AG04449 (cell line): ENCODE measurements at regions not wholly inside any gene's neighbourhood (a gene's known extent, or its start where the extent isn't known, plus 50 kb on each side); places are given as distances from the start of the nearest gene placed in this dataset.
"Not testable (repeated sequence)": the region's sequence is repeated elsewhere in the genome, so short reads cannot be mapped to it uniquely, and the experiment has no call there.

ENCODE experiments used
- CTCF ChIA-PET: fragments of 350-600 bp; formaldehyde crosslinking; extraction: SDS; loops from one replicate; lab custom pipeline; 2021; ENCODE audit warnings: antibody characterized with exemption; lab: Yijun Ruan, JAX
- POLR2A ChIA-PET: fragments of 400-600, 350-600 bp; formaldehyde crosslinking; extraction: SDS; loops from one replicate; lab custom pipeline; 2020; ENCODE audit warnings: antibody characterized with exemption, inconsistent platforms; lab: Yijun Ruan, JAX
- DNase-seq: peaks from one replicate; pipeline ENCODE4 v3.0.0-alpha.2; 2010; ENCODE audit warnings: low read depth, low spot score
- H3K4me3 ChIP-seq: 2 replicates; pipeline ENCODE4 v1.5.1; 2011; ENCODE audit warnings: low read depth, mild to moderate bottlenecking, control low read depth, low read length
- TF ChIP-seq, protein P1 (sequence below): IDR thresholded peaks from one replicate; pipeline ENCODE4 v1.5.1; 2011; ENCODE audit warnings: mild to moderate bottlenecking, moderate library complexity, low read length, control low read depth, inconsistent platforms; ENCODE audit not compliant: insufficient read depth; ENCODE audit errors: missing control alignments

- H3K4me3 ChIP-seq, result no peak overlapping the region
- no peak for DNase-seq
- POLR2A ChIA-PET, result no interaction called here
- CTCF ChIA-PET, result no interaction called here
- TF ChIP-seq, protein P1, sequence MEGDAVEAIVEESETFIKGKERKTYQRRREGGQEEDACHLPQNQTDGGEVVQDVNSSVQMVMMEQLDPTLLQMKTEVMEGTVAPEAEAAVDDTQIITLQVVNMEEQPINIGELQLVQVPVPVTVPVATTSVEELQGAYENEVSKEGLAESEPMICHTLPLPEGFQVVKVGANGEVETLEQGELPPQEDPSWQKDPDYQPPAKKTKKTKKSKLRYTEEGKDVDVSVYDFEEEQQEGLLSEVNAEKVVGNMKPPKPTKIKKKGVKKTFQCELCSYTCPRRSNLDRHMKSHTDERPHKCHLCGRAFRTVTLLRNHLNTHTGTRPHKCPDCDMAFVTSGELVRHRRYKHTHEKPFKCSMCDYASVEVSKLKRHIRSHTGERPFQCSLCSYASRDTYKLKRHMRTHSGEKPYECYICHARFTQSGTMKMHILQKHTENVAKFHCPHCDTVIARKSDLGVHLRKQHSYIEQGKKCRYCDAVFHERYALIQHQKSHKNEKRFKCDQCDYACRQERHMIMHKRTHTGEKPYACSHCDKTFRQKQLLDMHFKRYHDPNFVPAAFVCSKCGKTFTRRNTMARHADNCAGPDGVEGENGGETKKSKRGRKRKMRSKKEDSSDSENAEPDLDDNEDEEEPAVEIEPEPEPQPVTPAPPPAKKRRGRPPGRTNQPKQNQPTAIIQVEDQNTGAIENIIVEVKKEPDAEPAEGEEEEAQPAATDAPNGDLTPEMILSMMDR, result no peak
These were observed 134.7 kb upstream of the TSC22D2 start for GRCh38 chr3:150273396-150273795.

DNA sequence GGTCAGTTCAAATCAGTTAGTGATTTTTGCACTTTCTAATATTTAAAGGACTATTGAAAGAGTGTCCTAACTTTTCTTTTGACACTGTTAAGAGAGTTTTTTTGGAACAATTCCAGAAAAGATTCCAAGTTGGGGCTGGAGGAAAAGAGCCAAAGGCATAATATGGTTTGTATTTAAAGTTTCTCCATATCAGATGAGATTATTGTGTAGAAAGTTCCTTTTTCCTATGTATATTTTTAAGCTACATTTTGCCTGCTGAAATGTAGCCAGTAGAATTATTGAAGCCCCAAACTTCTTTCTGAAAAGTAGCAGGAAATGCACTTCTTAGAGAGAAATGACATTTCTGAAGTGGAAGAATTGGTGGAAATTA lies 136.5 kb upstream of the TSC22D2 start:
- CTCF ChIA-PET, result interaction anchor here (0.9 kb wide), 1 partner anchor 44 kb away, joined by 3 read pairs; no protein-coding TSS in a partner anchor
- H3K4me3 ChIP-seq, result no peak overlapping the region
- POLR2A ChIA-PET, result no interaction called here
- TF ChIP-seq, protein P1, result no peak
- no peak for DNase-seq

DNA sequence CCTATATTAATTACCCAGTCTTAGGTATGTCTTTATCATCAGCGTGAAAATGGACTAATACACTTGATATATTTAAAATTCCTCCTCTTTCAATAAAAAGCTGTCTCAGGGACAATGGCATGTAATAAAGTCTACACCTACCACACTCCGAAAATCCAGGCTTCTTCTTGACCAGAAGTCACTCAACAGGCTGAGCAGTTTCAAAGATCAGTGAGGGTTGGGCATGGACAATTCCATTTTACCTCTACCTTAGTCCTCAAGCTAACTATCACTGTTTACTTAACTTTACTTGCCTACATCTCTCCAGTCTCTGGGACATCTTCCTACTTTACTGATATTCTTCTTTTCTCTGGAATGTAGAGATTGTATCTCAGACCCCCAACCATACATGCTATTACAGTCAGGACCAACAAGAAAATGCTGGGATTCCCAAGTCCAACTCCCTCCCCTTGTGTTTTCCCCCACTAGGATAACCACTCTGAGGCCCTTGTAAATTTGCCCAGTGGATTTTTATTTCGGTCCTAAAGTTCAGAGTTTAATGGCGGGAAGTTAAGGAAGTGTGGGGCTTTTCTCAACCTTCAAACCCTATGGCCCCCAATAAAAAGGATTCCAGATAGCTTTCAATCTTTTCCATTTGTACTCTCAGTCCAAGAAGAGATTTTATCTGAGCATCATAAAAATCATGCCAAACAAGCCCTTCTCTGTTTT lies 137.1 kb upstream of the TSC22D2 start:
- TF ChIP-seq, protein P1, result no peak
- POLR2A ChIA-PET, result no interaction called here
- no peak for DNase-seq
- no peak overlapping the region for H3K4me3 ChIP-seq
- CTCF ChIA-PET, result no interaction called here

GRCh38 chr3:150270444-150270843 lies 137.7 kb upstream of the TSC22D2 start:
- H3K4me3 ChIP-seq, POLR2A ChIA-PET, DNase-seq, CTCF ChIA-PET: not testable (repeated sequence)

DNA sequence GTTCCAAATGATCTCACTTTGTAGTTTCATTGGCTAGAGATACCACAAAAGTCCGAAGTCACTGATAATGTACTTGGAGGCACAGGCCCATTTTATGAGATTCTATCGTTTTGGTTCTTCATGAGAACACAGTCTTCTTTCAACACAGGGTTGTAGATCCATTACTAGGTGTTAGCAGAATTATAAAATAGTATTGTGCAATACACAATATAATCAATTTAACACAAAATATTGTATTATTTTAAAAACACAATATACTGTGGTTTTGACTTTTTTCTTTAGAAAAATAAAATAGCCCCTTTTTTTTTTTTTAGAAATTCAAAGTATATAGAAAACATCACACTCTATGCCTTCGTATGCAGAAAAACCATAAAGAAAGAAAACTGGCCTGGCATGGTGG lies 138.6 kb upstream of the TSC22D2 start:
- H3K4me3 ChIP-seq, result no peak overlapping the region
- ChIA-PET CTCF (interaction anchor here (1.4 kb wide), 1 partner anchor 8 kb away, joined by 5 read pairs; no protein-coding TSS in a partner anchor), POLR2A (no interaction called here)
- no peak for DNase-seq
- TF ChIP-seq, protein P1, result no peak

GRCh38 chr3:150268426-150269391 lies 139.4 kb upstream of the TSC22D2 start:
- CTCF ChIA-PET, result interaction anchor here (0.9 to 2.2 kb wide), 4 partner anchors 9 to 389 kb away, joined by 3 to 7 read pairs (median 4); no protein-coding TSS in a partner anchor
- POLR2A ChIA-PET, result no interaction called here
- TF ChIP-seq, protein P1, result no peak
- no peak overlapping the region for H3K4me3 ChIP-seq
- DNase-seq, result no peak
